ENCODE measurements at regions not wholly inside any gene's neighbourhood (a gene's known extent, or its start where the extent isn't known, plus 50 kb on each side); places are given as distances from the start of the nearest gene placed in this dataset.

DNA sequence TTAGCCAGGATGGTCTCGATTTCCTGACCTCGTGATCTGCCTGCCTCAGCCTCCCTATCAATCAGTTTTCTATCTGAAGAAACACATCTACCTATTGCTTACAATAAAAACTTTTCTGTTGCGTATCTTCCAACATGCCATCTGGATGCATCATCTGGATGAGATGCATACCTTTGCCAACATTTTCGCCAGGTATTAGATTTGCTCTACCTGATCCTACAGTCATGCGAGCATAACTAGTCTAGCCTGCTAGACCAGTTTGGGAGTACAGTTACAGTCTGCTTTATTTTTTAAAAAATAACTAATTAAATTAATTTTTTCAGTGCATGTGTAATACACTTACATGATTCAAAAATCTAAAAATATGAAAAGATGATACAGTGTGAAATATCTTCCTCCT is 334.0 kb upstream of the MEX3C start:
- TF ChIP-seq CTCF (IDR thresholded peaks at IDR 0.05) (no peak), EP300 (IDR thresholded peaks at IDR 0.05) (no peak), POLR2A (IDR thresholded peaks at IDR 0.05) (no peak)
